ENCODE measurements at regions not wholly inside any gene's neighbourhood (a gene's known extent, or its start where the extent isn't known, plus 50 kb on each side); places are given as distances from the start of the nearest gene placed in this dataset.

DNA sequence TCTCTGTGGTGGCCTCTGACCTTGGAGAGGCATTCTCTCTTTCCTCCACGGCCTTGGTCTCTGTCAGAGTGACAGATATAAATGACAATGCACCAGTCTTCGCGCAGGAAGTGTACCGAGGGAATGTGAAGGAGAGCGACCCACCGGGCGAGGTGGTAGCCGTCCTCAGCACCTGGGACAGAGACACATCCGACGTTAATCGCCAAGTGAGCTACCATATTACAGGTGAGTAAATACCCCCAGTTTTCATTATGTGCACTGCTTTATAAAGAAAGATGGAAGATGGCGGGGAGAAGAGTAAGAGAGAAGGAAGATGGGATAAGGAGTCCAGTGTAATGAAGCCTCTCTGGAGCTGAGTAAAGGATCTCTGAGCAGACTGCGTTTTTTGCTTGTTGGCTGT, 167.8 kb upstream of the MTNR1B start:
- TF ChIP-seq ZFX (IDR thresholded peaks at IDR 0.05; ENCODE audit: borderline replicate concordance) (no peak), CTCF (IDR thresholded peaks at IDR 0.05) (no peak)

GRCh38 chr11:92802644-92803043, 166.8 kb upstream of the MTNR1B start:
- no peak for TF ChIP-seq ZFX (IDR thresholded peaks at IDR 0.05; ENCODE audit: borderline replicate concordance)
- no peak for TF ChIP-seq CTCF (IDR thresholded peaks at IDR 0.05)
- no peak overlapping the region for H3K27ac ChIP-seq

More for the DNA sequence above, 167.8 kb upstream of the MTNR1B start:
- no peak overlapping the region for H3K27ac ChIP-seq

GRCh38 chr11:92803391-92803790, 166.1 kb upstream of the MTNR1B start:
- TF ChIP-seq CTCF (IDR thresholded peaks at IDR 0.05) (no peak), ZFX (IDR thresholded peaks at IDR 0.05; ENCODE audit: borderline replicate concordance) (no peak)
- no peak overlapping the region for H3K27ac ChIP-seq

- no peak overlapping the region for H3K27ac ChIP-seq
- TF ChIP-seq ZFX (IDR thresholded peaks at IDR 0.05; ENCODE audit: borderline replicate concordance): no peak
- TF ChIP-seq CTCF (IDR thresholded peaks at IDR 0.05): no peak
Observed at GRCh38 chr11:92804388-92804966, 165.0 kb upstream of the MTNR1B start.

- no peak overlapping the region for H3K27ac ChIP-seq
- TF ChIP-seq ZFX (IDR thresholded peaks at IDR 0.05; ENCODE audit: borderline replicate concordance) (no peak), CTCF (IDR thresholded peaks at IDR 0.05) (no peak)
Observed at GRCh38 chr11:92808022-92808421, 161.4 kb upstream of the MTNR1B start.

DNA sequence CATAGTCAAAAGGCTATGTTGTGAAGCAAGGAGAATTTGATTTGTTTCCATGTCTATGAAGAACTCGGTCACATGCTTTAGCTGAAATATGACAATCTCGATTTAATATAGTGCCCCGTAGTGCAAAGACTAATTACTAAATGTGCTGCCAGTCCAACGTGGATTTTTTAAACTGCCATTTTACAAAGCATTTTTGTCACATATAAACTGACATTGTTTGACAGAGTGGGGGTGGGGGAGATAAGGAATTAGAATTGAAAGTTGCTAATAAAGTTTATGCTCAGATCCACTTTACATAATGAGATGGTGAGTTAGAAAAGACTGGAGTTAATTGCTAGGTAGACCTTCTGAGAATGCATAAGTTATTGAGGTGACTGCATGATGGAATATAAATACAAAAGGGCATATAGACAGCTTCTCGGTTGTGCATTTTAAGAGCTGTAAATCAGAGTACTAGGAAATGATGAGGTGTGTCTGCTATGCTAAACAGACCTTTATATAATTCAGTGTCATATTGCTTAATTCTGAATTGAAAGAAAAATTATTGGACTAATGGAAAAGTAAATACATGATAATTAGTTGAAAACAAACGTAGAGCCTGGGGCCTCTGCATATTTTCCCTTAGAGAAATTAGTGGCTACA, 158.9 kb upstream of the MTNR1B start:
- TF ChIP-seq CTCF (IDR thresholded peaks at IDR 0.05) (no peak), ZFX (IDR thresholded peaks at IDR 0.05; ENCODE audit: borderline replicate concordance) (no peak)
- H3K27ac ChIP-seq: no peak overlapping the region

DNA sequence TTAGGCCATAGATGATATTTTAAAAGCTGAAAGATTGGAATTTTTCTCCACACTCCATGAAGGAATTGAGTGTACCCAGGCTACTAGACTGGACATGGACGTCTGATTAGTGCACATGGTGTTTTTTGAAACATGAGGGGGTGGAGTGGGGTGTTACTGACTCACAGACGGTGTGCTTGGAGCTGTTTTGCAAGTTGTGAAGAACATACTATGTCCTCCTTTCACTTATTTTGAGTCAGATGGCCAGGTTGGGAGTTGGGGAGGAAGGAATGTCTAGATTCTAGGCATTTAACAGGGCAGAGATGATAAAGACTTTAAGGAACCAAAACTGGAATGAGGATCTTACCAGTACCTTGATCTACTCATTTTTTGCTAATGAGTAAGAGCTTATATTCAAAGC, 158.1 kb upstream of the MTNR1B start:
- TF ChIP-seq CTCF (IDR thresholded peaks at IDR 0.05): no peak
- no peak for TF ChIP-seq ZFX (IDR thresholded peaks at IDR 0.05; ENCODE audit: borderline replicate concordance)
- no peak overlapping the region for H3K27ac ChIP-seq
